Stimulated activated CD4-positive, alpha-beta T cell treated with anti-CD3 and anti-CD28 coated beads, TNF-alpha, amount 100 ng/mL, for 24 hours (primary cell): ENCODE measurements at regions not wholly inside any gene's neighbourhood (a gene's known extent, or its start where the extent isn't known, plus 50 kb on each side); places are given as distances from the start of the nearest gene placed in this dataset.

Source experiments
- DNase-seq, 3 experiments: peaks; one replicate each; pipeline ENCODE4 v3.0.0-alpha.2; 2020; ENCODE audit warnings: low read depth in 3 of 3

- DNase-seq = no peak
Observed at GRCh38 chr6:152905551-152906299, 77.1 kb downstream of the FBXO5 start.

- no peak for DNase-seq
Observed at GRCh38 chr6:152909241-152909640, 73.6 kb downstream of the FBXO5 start.

- no peak for DNase-seq
Observed at GRCh38 chr6:152916035-152916434, 66.8 kb downstream of the FBXO5 start.

GRCh38 chr6:152918991-152919390, 63.9 kb downstream of the FBXO5 start:
- no peak for DNase-seq

- DNase-seq = no peak
Observed at GRCh38 chr6:152920016-152920415, 62.8 kb downstream of the FBXO5 start.
